IMR-90 (cell line): ENCODE measurements at regions not wholly inside any gene's neighbourhood (a gene's known extent, or its start where the extent isn't known, plus 50 kb on each side); places are given as distances from the start of the nearest gene placed in this dataset.

ENCODE experiments used
- ATAC-seq: fragments of 200-7000 bp; cut with Tn5 transposase; 2 replicates; pipeline ENCODE4 v1.9.1; 2020; ENCODE audit warnings: low read depth, mild to moderate bottlenecking, moderate library complexity
- BruUV-seq: library from RNA; stranded (reverse); fragments of 400-500 nt; replicated peaks from 2 replicates; lab custom pipeline; 2021; lab: Mats Ljungman, UMichigan
- CTCF ChIA-PET: fragments of 300-600 bp; formaldehyde crosslinking; extraction: SDS; loops from one replicate; lab custom pipeline; 2021; ENCODE audit warnings: antibody characterized with exemption; lab: Yijun Ruan, JAX
- POLR2A ChIA-PET: fragments of 300-600 bp; sonication (Branson Sonifier 250); formaldehyde crosslinking; loops from one replicate; lab custom pipeline; 2022; ENCODE audit warnings: antibody characterized with exemption; ENCODE audit not compliant: unreplicated experiment; lab: Charles Lee
- DNase-seq: peaks from one replicate; pipeline ENCODE4 v3.0.0; 2013
- H2AFZ ChIP-seq: replicated peaks from 2 replicates; pipeline ENCODE3; 2013; ENCODE audit warnings: low read length, mild to moderate bottlenecking; ENCODE audit not compliant: poor library complexity
- H2AK5ac ChIP-seq: 2 replicates; pipeline ENCODE4 v1.6.1; 2013; ENCODE audit warnings: low read depth, low read length, inconsistent platforms
- H2AK9ac ChIP-seq: replicated peaks from 2 replicates; pipeline ENCODE3; 2013; ENCODE audit warnings: mild to moderate bottlenecking, low read depth, low read length, moderate library complexity; ENCODE audit not compliant: poor library complexity
- H2BK120ac ChIP-seq: 2 replicates; pipeline ENCODE4 v1.6.1; 2013; ENCODE audit warnings: low read depth, low read length, inconsistent platforms
- H2BK15ac ChIP-seq: 3 replicates; pipeline ENCODE4 v1.6.1; 2013; ENCODE audit warnings: low read depth, low read length, inconsistent platforms
- H2BK20ac ChIP-seq: 2 replicates; pipeline ENCODE4 v1.6.1; 2013; ENCODE audit warnings: low read depth, mild to moderate bottlenecking, inconsistent platforms, low read length, moderate library complexity
- H2BK5ac ChIP-seq: 2 replicates; pipeline ENCODE4 v1.6.1; 2013; ENCODE audit warnings: mild to moderate bottlenecking, low read depth, low read length, inconsistent platforms; ENCODE audit not compliant: poor library complexity, severe bottlenecking
- H3K14ac ChIP-seq: replicated peaks from 2 replicates; pipeline ENCODE4 v1.6.1; 2013; ENCODE audit warnings: low read depth, low read length, inconsistent platforms
- H3K18ac ChIP-seq: 2 replicates; pipeline ENCODE4 v1.6.1; 2013; ENCODE audit warnings: low read depth, low read length, control low read depth
- H3K23ac ChIP-seq: 2 replicates; pipeline ENCODE4 v1.6.1; 2013; ENCODE audit warnings: low read depth, low read length, inconsistent platforms
- H3K27ac ChIP-seq: 2 replicates; pipeline ENCODE4 v1.5.1; 2013; ENCODE audit warnings: mild to moderate bottlenecking, control low read depth, low read length; ENCODE audit not compliant: insufficient read depth
- H3K27me3 ChIP-seq: 2 replicates; pipeline ENCODE4 v1.6.1; 2013; ENCODE audit warnings: low read length; ENCODE audit not compliant: control insufficient read depth, insufficient read depth
- H3K36me3 ChIP-seq: 2 replicates; pipeline ENCODE4 v1.6.1; 2013; ENCODE audit warnings: low read length, mixed read lengths; ENCODE audit not compliant: control insufficient read depth, insufficient read depth
- H3K4ac ChIP-seq: 2 replicates; pipeline ENCODE4 v1.6.1; 2013; ENCODE audit warnings: low read depth, low read length, inconsistent platforms
- H3K4me1 ChIP-seq: 2 replicates; pipeline ENCODE4 v1.6.1; 2013; ENCODE audit warnings: low read length, mixed read lengths; ENCODE audit not compliant: control insufficient read depth, insufficient read depth
- H3K4me2 ChIP-seq: 2 replicates; pipeline ENCODE4 v1.6.1; 2013; ENCODE audit warnings: low read depth, mild to moderate bottlenecking, control low read depth, low read length, moderate library complexity
- H3K4me3 ChIP-seq: 2 replicates; pipeline ENCODE4 v1.5.1; 2013; ENCODE audit warnings: low read depth, mild to moderate bottlenecking, control low read depth, low read length, moderate library complexity; ENCODE audit not compliant: insufficient read depth
- H3K56ac ChIP-seq: 2 replicates; pipeline ENCODE4 v1.6.1; 2013; ENCODE audit warnings: low read length, inconsistent platforms; ENCODE audit not compliant: insufficient read depth; ENCODE audit errors: extremely low read depth
- H3K79me1 ChIP-seq, 2 experiments: 2 replicates each; pipeline ENCODE4 v1.6.1; 2013; ENCODE audit warnings: low read length in 2 of 2, inconsistent platforms in 1 of 2, low read depth in 1 of 2
- H3K9ac ChIP-seq: 2 replicates; pipeline ENCODE4 v1.6.1; 2013; ENCODE audit warnings: low read depth, low read length, control low read depth
- H3K9me1 ChIP-seq: 2 replicates; pipeline ENCODE4 v1.6.1; 2013; ENCODE audit warnings: low read length, inconsistent platforms; ENCODE audit not compliant: insufficient read depth
- H3K9me3 ChIP-seq: 2 replicates; pipeline ENCODE4 v1.6.1; 2013; ENCODE audit warnings: low read length; ENCODE audit not compliant: control insufficient read depth, insufficient read depth
- H4K20me1 ChIP-seq: 2 replicates; pipeline ENCODE4 v1.6.1; 2013; ENCODE audit warnings: low read length, inconsistent platforms; ENCODE audit not compliant: insufficient read depth
- H4K5ac ChIP-seq: 2 replicates; pipeline ENCODE4 v1.6.1; 2013; ENCODE audit warnings: mild to moderate bottlenecking, low read depth, low read length, control low read depth
- H4K8ac ChIP-seq, 2 experiments: 2 replicates each; pipeline ENCODE4 v1.6.1; 2013; ENCODE audit warnings: low read depth in 2 of 2, low read length in 2 of 2, control low read depth in 1 of 2, inconsistent platforms in 1 of 2
- H4K91ac ChIP-seq: 2 replicates; pipeline ENCODE4 v1.6.1; 2013; ENCODE audit warnings: low read depth, low read length, inconsistent platforms; ENCODE audit not compliant: insufficient read depth
- BHLHE40 ChIP-seq: fragments of 150-350 bp; IDR thresholded peaks from 2 replicates; pipeline ENCODE4 v1.6.1; 2016; ENCODE audit warnings: mild to moderate bottlenecking, low read depth, low read length
- CEBPB ChIP-seq: IDR thresholded peaks from 2 replicates; pipeline ENCODE4 v1.6.1; 2012; ENCODE audit warnings: low read depth, low read length, improper control_type of control experiment
- CHD1 ChIP-seq: IDR thresholded peaks from 2 replicates; pipeline ENCODE4 v1.6.1; 2012; ENCODE audit warnings: low read depth, low read length, improper control_type of control experiment
- FOS ChIP-seq: fragments of 150-350 bp; IDR thresholded peaks from 2 replicates; pipeline ENCODE4 v1.6.1; 2016; ENCODE audit warnings: low read depth, low read length
- MAFK ChIP-seq: IDR thresholded peaks from 2 replicates; pipeline ENCODE4 v1.6.1; 2012; ENCODE audit warnings: low read depth, low read length, improper control_type of control experiment
- NFE2L2 ChIP-seq: fragments of 150-350 bp; IDR thresholded peaks from 2 replicates; pipeline ENCODE4 v1.6.1; 2016; ENCODE audit warnings: low read depth, mild to moderate bottlenecking, low read length
- POLR2A ChIP-seq: IDR thresholded peaks from 2 replicates; pipeline ENCODE4 v1.6.1; 2012; ENCODE audit warnings: mild to moderate bottlenecking, low read depth, low read length
- RAD21 ChIP-seq: IDR thresholded peaks from 2 replicates; pipeline ENCODE4 v1.6.1; 2012; ENCODE audit warnings: low read length, improper control_type of control experiment
- SMC3 ChIP-seq: fragments of 150-350 bp; IDR thresholded peaks from 2 replicates; pipeline ENCODE4 v1.6.1; 2016; ENCODE audit warnings: low read depth, mild to moderate bottlenecking, antibody characterized with exemption, low read length, moderate library complexity
- WGBS, 2 experiments: methylation state at CpG; one replicate each; pipeline versions ENCODE4 v1.1.5 to v1.1.7; 2013; ENCODE audit warnings: missing lambda C conversion rate in 2 of 2; ENCODE audit not compliant: insufficient read length in 1 of 2; ENCODE audit errors: extremely low coverage in 2 of 2; 5-methylcytosine and 5-hydroxymethylcytosine counted together
- dilution Hi-C: fragments of 300-500 bp; cut with HindIII; formaldehyde crosslinking; loops from one replicate; pipeline ENCODE4 v1.14.3; 2018; ENCODE audit warnings: low sequenced_read_pairs; ENCODE audit not compliant: unreplicated experiment
- in situ Hi-C: fragments of 300-500 bp; cut with MboI; formaldehyde crosslinking; loops from 3 replicates; pipeline ENCODE4 v1.14.3; 2019; ENCODE audit warnings: low sequenced_read_pairs, inconsistent platforms, mixed read lengths
- intact Hi-C: fragments of 100-400 bp; cut with micrococcal nuclease; formaldehyde crosslinking; loops from 2 replicates; pipeline ENCODE4 v1.10.0; 2022
- TF ChIP-seq, protein P1 (sequence below): conservative IDR thresholded peaks from 2 replicates; pipeline ENCODE4 v1.5.1; 2012; ENCODE audit warnings: mild to moderate bottlenecking, low read depth, low read length, improper control_type of control experiment
- TF ChIP-seq, protein P2 (sequence below): fragments of 150-350 bp; IDR thresholded peaks from 2 replicates; pipeline ENCODE4 v1.6.1; 2017; ENCODE audit warnings: mild to moderate bottlenecking, antibody characterized with exemption, low read length, low read depth
- TF ChIP-seq, protein P3 (sequence below): fragments of 150-350 bp; IDR thresholded peaks from 2 replicates; pipeline ENCODE4 v1.6.1; 2016; ENCODE audit warnings: low read depth, mild to moderate bottlenecking, low read length, moderate library complexity, borderline replicate concordance

DNA sequence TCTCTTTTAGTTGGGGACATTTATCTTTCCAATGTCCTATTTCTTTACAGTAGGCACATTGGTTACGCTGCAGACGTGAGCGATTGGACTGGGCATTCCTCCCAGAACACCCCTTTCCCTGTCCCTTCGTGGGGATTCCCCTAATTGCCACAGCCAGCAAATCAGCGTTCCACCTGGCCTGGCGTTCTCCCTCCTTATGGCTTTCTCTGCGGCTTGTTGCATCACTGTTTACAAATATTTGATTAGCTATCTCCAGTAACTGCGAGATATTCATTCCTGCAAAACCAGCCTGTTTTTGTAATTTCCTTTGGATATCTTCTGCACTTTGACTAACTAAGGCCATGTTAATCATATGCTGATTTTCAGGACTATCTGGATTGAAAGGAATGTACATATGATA, 202.5 kb upstream of the KLF8 start:
- no peak overlapping the region for H3K4me3 ChIP-seq
- DNase-seq (no peak), ATAC-seq (no peak)
- no peak overlapping the region for H3K56ac ChIP-seq
- peaks cover 3% of the 10 kb centered on the region; the same call in 1 of the 2 replicates for H3K9me3 ChIP-seq
- H3K27me3 ChIP-seq, result no peaks in the 10 kb centered on the region
- no TSS peak for BruUV-seq
- no peak overlapping the region for H2AK5ac ChIP-seq
- H3K4me1 ChIP-seq, result no peaks in the 10 kb centered on the region
- intact Hi-C loops, result no loop called here
- no peak overlapping the region for H2AFZ ChIP-seq
- H3K23ac ChIP-seq, result no peak overlapping the region
- POLR2A ChIA-PET, result no interaction called here
- no peaks in the 10 kb centered on the region for H3K9me1 ChIP-seq
- no peaks in the 10 kb centered on the region for H3K79me1 ChIP-seq
- dilution Hi-C loops, result no loop called here
- H4K20me1 ChIP-seq, result no peaks in the 10 kb centered on the region
- no peak overlapping the region for H4K8ac ChIP-seq
- H2AK9ac ChIP-seq, result no peak overlapping the region
- no peak overlapping the region for H3K4ac ChIP-seq
- in situ Hi-C loops, result no loop called here
- no peak overlapping the region for H3K27ac ChIP-seq
- CTCF ChIA-PET, result no interaction called here
- no peak overlapping the region for H3K4me2 ChIP-seq
- H3K14ac ChIP-seq, result no peak overlapping the region
- no peak overlapping the region for H4K91ac ChIP-seq
- H3K36me3 ChIP-seq, result no peaks in the 10 kb centered on the region
- no peak overlapping the region for H3K9ac ChIP-seq
- H2BK120ac ChIP-seq, result no peak overlapping the region
- H3K18ac ChIP-seq, result no peak overlapping the region
- no peak overlapping the region for H2BK20ac ChIP-seq
- WGBS, 2 experiments, result no CpG with 5 or more reads among the region's 8 CpGs
- TF ChIP-seq CHD1 (no peak), RAD21 (no peak), FOS (no peak), POLR2A (no peak), SMC3 (no peak), MAFK (no peak), CEBPB (no peak), NFE2L2 (no peak), BHLHE40 (no peak)
- TF ChIP-seq, protein P1, sequence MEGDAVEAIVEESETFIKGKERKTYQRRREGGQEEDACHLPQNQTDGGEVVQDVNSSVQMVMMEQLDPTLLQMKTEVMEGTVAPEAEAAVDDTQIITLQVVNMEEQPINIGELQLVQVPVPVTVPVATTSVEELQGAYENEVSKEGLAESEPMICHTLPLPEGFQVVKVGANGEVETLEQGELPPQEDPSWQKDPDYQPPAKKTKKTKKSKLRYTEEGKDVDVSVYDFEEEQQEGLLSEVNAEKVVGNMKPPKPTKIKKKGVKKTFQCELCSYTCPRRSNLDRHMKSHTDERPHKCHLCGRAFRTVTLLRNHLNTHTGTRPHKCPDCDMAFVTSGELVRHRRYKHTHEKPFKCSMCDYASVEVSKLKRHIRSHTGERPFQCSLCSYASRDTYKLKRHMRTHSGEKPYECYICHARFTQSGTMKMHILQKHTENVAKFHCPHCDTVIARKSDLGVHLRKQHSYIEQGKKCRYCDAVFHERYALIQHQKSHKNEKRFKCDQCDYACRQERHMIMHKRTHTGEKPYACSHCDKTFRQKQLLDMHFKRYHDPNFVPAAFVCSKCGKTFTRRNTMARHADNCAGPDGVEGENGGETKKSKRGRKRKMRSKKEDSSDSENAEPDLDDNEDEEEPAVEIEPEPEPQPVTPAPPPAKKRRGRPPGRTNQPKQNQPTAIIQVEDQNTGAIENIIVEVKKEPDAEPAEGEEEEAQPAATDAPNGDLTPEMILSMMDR, result no peak
- TF ChIP-seq, protein P2, sequence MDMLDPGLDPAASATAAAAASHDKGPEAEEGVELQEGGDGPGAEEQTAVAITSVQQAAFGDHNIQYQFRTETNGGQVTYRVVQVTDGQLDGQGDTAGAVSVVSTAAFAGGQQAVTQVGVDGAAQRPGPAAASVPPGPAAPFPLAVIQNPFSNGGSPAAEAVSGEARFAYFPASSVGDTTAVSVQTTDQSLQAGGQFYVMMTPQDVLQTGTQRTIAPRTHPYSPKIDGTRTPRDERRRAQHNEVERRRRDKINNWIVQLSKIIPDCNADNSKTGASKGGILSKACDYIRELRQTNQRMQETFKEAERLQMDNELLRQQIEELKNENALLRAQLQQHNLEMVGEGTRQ, result no peak
- TF ChIP-seq, protein P3, sequence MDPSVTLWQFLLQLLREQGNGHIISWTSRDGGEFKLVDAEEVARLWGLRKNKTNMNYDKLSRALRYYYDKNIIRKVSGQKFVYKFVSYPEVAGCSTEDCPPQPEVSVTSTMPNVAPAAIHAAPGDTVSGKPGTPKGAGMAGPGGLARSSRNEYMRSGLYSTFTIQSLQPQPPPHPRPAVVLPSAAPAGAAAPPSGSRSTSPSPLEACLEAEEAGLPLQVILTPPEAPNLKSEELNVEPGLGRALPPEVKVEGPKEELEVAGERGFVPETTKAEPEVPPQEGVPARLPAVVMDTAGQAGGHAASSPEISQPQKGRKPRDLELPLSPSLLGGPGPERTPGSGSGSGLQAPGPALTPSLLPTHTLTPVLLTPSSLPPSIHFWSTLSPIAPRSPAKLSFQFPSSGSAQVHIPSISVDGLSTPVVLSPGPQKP, result no peak
- no peak overlapping the region for H2BK5ac ChIP-seq
- H4K5ac ChIP-seq, result no peak overlapping the region
- no peak overlapping the region for H2BK15ac ChIP-seq
